ENCODE measurements at regions not wholly inside any gene's neighbourhood (a gene's known extent, or its start where the extent isn't known, plus 50 kb on each side); places are given as distances from the start of the nearest gene placed in this dataset.

DNA sequence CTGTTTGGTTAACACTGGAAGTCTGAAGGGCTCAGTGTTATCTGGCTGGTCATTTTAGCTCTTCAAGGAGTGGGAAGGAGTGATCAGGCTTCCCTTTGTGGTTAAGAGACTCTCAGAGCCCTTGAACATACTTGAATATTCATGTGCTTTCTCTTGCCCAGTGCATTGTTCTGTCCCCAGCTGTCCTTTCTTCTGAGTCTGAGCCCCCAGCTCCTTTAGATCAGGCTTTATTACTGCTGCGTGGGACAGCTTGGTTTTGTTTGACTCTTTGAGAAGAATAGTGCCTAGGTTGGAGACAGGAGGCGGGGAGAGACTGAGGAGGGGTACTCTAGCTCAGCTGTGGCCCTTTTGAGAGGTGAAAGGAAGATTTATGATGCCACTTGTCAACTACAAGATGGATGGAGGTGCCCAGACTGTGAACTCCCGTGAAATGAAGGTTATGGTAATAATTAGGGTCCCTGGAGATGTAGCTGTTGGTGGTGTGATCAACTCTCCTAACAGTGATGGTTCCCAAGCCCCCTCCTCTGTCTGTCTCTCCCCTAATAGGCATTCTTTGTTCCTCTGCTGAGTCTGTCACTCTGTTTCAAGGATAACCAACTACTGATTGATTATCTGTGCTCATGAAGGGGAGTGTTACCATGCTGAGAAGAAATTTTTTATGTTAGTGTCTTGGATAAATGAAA lies 83.1 kb upstream of the GLRA1 start:
- Histone ChIP-seq H3K4me1 (peaks cover 17% of the 10 kb centered on the region), H3K4me2 (peak overlapping the region; percentile 30), H3K4me3 (no peak overlapping the region), H3K79me2 (ENCODE audit: low read depth) (no peaks in the 10 kb centered on the region), H3F3A (ENCODE audit: low read depth) (no peaks in the 10 kb centered on the region), H3K9me3 (ENCODE audit: low read depth) (no peaks in the 10 kb centered on the region), H2AFZ (replicated peaks) (no peak overlapping the region), H4K20me1 (ENCODE audit: low read depth) (no peaks in the 10 kb centered on the region), H3K27ac (no peak overlapping the region), H3K36me3 (no peaks in the 10 kb centered on the region), H3K9ac (no peak overlapping the region), H3K27me3 (no peaks in the 10 kb centered on the region)
- H3K4me1 Mint-ChIP-seq, result peaks cover 34% of the 10 kb centered on the region
- peak overlapping the region; percentile 96 for H3K27ac Mint-ChIP-seq
- no peaks in the 10 kb centered on the region for H3K36me3 Mint-ChIP-seq
- peak; percentile 25 for DNase-seq (ENCODE audit: low spot score)
- peaks cover 5% of the 10 kb centered on the region for H3K27me3 Mint-ChIP-seq (ENCODE audit: insufficient read depth, low read depth)
- no peaks in the 10 kb centered on the region for H3K9me3 Mint-ChIP-seq
- TF ChIP-seq EZH2phosphoT487 (IDR thresholded peaks at IDR 0.05) (no peak), EZH2 (IDR thresholded peaks at IDR 0.05) (no peak)
- TF ChIP-seq, protein P1, sequence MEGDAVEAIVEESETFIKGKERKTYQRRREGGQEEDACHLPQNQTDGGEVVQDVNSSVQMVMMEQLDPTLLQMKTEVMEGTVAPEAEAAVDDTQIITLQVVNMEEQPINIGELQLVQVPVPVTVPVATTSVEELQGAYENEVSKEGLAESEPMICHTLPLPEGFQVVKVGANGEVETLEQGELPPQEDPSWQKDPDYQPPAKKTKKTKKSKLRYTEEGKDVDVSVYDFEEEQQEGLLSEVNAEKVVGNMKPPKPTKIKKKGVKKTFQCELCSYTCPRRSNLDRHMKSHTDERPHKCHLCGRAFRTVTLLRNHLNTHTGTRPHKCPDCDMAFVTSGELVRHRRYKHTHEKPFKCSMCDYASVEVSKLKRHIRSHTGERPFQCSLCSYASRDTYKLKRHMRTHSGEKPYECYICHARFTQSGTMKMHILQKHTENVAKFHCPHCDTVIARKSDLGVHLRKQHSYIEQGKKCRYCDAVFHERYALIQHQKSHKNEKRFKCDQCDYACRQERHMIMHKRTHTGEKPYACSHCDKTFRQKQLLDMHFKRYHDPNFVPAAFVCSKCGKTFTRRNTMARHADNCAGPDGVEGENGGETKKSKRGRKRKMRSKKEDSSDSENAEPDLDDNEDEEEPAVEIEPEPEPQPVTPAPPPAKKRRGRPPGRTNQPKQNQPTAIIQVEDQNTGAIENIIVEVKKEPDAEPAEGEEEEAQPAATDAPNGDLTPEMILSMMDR (IDR thresholded peaks at IDR 0.05), result no peak
- peak overlapping the region; percentile 42 for H3K4me3 Mint-ChIP-seq

DNA sequence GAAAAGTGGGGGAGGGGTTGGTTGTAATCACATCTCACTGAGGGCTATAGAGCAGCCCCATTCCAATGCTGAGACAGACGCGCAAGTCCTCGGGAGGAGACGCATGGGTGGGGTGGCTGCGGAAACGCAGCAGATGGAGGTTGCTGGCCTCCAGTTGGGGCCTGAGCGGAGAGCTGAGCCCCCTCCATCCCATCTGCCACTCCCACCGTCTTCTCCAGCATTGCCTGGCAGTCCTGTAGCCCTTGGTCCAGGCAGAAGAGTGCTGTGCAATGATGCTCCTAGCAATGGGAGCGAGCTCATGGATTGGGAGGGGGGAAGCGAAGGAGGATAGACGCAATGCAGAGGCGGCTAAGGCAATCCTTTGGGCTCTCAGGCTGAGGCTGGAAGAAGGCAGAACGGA lies 79.4 kb upstream of the GLRA1 start:
- no peaks in the 10 kb centered on the region for H3K27me3 ChIP-seq
- Mint-ChIP-seq H3K4me3 (no peak overlapping the region), H3K36me3 (peaks cover 2% of the 10 kb centered on the region), H3K4me1 (peaks cover 34% of the 10 kb centered on the region), H3K27ac (peak overlapping the region; percentile 2), H3K27me3 (ENCODE audit: insufficient read depth, low read depth) (peaks cover 5% of the 10 kb centered on the region), H3K9me3 (peaks cover 5% of the 10 kb centered on the region)
- no peak overlapping the region for H2AFZ ChIP-seq (replicated peaks)
- H3K36me3 ChIP-seq, result no peaks in the 10 kb centered on the region
- H3K27ac ChIP-seq, result no peak overlapping the region
- no peaks in the 10 kb centered on the region for H3K9me3 ChIP-seq (ENCODE audit: low read depth)
- no peaks in the 10 kb centered on the region for H3K79me2 ChIP-seq (ENCODE audit: low read depth)
- H4K20me1 ChIP-seq (ENCODE audit: low read depth), result no peaks in the 10 kb centered on the region
- no peak for DNase-seq (ENCODE audit: low spot score)
- no peak overlapping the region for H3K9ac ChIP-seq
- H3K4me3 ChIP-seq, result no peak overlapping the region
- no peaks in the 10 kb centered on the region for H3F3A ChIP-seq (ENCODE audit: low read depth)
- peaks cover 17% of the 10 kb centered on the region for H3K4me1 ChIP-seq
- no peak for TF ChIP-seq EZH2 (IDR thresholded peaks at IDR 0.05)
- no peak for TF ChIP-seq EZH2phosphoT487 (IDR thresholded peaks at IDR 0.05)
- TF ChIP-seq, protein P1 (IDR thresholded peaks at IDR 0.05), result no peak
- H3K4me2 ChIP-seq, result no peak overlapping the region
